Stimulated activated CD4-positive, alpha-beta T cell treated with anti-CD3 and anti-CD28 coated beads, Interleukin-15, amount 100 ng/mL, for 24 hours (primary cell): ENCODE measurements at regions not wholly inside any gene's neighbourhood (a gene's known extent, or its start where the extent isn't known, plus 50 kb on each side); places are given as distances from the start of the nearest gene placed in this dataset.
"Not testable (repeated sequence)": the region's sequence is repeated elsewhere in the genome, so short reads cannot be mapped to it uniquely, and the experiment has no call there.

ENCODE experiments used
- DNase-seq: peaks from one replicate; pipeline ENCODE4 v3.0.0-alpha.2; 2020

DNA sequence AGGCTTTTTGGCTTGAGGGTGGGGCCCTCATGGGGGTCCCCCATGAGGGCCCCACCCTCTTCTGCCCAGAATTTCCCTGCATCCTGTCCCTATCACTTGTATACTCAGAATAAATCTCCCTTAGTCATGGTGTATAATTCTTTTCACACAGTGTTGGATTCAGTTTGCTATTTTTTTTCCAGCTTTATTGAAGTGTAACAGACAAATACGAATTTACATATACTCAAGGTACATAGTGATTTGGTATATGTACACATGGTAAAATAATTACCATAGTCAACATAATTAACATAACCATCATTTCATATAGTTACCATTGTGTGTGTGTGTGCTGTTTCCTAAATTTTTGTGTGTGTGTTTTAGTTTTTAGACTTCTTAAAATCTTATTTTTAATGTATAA lies 289.4 kb downstream of the CNTNAP3B start:
- DNase-seq = not testable (repeated sequence)

- DNase-seq = not testable (repeated sequence)
These were observed 290.3 kb downstream of the CNTNAP3B start for GRCh38 chr9:41838953-41839352.

DNA sequence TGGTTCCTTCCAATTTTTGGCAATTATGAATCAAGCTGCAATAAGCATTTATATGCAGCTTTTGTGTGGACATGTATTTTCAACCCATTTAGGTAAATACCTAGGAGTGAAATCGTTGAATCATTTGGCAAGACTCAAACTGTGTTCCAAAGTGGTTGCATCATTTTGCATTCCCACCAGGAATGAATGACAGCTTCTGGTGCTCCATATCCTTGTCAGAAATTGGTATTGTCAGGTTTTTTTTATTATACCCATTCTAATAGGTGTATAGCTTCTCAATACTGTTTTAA lies 290.7 kb downstream of the CNTNAP3B start:
- DNase-seq = not testable (repeated sequence)

GRCh38 chr9:41837684-41838561 lies 291.3 kb downstream of the CNTNAP3B start:
- not testable (repeated sequence) for DNase-seq

- not testable (repeated sequence) for DNase-seq
These were observed 296.1 kb downstream of the CNTNAP3B start for GRCh38 chr9:41833108-41833507.

- not testable (repeated sequence) for DNase-seq
These were observed 304.5 kb downstream of the CNTNAP3B start for GRCh38 chr9:41824723-41825122.

GRCh38 chr9:41802706-41803105 lies 326.5 kb downstream of the CNTNAP3B start:
- DNase-seq = not testable (repeated sequence)

DNA sequence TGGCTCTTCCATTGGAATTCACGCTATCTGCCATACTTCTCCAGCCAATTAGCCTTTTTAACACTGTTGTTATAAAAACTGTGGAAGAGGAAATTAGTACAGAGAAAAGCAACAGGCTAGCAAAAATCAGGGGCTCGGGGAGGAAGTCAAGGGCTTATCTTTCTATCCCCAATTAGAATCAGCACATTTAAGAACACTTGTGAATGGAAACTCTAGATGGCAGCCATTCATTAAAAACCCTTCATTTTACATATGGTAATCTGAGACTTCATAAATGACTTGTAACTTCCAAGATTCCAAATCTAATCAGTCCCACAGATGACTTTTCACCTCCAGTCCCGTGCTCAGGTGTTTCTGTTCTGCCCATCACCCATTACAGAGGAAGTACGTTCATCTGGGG lies 330.5 kb downstream of the CNTNAP3B start:
- DNase-seq = not testable (repeated sequence)

DNA sequence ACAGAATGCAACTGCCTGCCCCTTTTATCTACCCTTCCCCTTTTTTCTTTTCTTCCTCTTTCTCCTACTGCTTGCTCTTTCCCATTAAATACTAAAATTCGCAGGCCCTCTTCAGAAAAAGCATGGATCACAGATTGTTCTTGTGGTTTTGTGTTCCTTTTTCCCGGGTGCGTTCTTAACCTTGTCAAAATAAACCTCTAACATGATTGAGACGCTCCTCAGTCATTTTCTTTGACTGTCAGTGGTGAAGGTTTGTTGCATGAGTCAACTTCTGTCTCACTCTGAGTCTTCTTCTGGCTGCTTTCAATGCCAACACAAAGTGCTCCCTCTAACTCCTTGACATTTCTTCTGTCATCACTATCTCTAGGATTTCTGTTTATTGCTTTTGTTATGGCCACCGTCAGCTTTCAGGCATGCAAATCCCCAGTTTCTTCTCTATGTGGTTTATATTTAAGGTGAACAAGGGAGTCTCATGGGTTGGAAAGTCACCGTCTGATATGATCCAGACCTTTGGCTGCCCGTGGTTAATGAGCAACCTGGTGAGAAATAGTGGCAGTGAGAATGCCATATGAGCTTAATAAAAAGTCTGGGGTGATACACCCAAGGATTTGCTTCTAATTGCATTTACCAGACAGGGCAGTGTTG lies 338.4 kb downstream of the CNTNAP3B start:
- DNase-seq = not testable (repeated sequence)

GRCh38 chr9:41790007-41790406 lies 339.2 kb downstream of the CNTNAP3B start:
- DNase-seq = not testable (repeated sequence)

- not testable (repeated sequence) for DNase-seq
These were observed 339.8 kb downstream of the CNTNAP3B start for GRCh38 chr9:41789387-41789786.

- DNase-seq = not testable (repeated sequence)
These were observed 341.3 kb downstream of the CNTNAP3B start for GRCh38 chr9:41787951-41788350.

GRCh38 chr9:41787270-41787669 lies 342.0 kb downstream of the CNTNAP3B start:
- not testable (repeated sequence) for DNase-seq

GRCh38 chr9:41784006-41784405 lies 345.2 kb downstream of the CNTNAP3B start:
- not testable (repeated sequence) for DNase-seq

DNA sequence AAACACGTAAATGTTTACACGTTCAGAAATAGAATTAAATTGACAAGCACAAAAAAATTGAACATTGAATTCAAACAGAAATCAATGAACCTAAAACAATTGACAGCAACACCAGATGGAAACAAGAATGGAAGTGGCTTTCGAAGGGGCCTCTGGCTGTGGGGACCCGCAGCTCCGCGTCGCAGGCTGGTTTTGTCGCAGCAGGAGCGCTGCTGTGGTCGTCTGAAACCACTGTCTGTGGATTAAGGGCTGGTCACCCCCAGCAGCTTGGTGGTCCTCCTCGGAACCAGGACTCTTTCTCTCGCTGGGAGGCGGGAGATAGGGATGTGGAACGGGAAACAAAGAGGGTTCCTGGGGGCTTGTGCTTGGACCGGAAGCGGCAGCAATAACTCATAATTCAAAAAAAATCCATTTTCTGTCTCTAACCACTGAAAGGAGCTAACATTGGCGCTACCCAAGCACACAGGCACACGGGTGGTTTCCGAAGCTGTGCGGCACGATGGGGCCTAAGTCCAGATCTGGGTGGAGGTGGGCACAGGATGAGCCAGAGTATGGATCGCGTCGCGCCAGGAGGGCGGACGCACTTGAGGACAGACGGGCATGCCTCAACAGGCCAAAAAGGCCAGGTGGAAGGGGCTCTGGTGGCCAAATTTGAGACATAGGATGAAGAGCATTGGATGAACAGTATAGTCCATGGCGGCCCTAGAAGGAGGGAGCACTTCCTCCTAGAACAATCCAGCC lies 346.0 kb downstream of the CNTNAP3B start:
- not testable (repeated sequence) for DNase-seq

DNA sequence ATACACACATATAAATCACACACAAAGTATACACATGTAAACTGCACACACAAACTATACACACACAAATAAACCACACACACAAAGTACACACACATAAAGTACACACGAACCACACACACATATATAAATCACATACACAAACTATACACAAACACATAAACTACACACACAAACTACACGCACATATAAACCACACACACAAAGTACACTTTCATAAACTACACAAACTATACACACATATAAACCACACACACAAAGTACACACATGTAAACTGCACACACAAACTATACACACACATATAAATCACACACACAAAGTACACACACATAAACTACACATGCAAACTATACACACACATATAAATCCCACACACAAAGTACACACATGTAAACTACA lies 347.3 kb downstream of the CNTNAP3B start:
- not testable (repeated sequence) for DNase-seq

DNA sequence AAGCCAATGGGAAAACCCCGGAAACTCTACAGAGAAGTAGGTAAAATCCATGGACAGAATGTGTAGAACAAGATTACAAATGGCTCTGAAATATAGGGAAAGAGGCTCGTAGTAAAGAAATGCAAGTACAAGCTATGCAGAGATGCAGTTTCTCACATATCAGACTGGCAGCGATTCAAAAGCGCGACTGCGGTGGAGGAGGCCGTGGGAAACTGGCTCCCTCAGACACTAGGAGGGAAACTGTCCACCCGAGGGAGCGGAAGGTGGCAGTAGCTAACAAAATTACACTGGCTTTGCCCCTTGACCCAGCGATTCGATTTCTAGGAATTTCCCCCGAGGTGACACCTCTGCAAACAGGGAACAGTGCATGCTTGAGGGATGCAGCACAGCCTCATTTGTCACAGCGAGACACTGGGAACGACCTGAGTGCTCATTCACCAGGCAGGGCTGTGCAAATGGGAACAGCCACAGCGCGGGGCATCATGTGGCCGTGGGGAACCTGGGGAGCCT lies 349.3 kb downstream of the CNTNAP3B start:
- not testable (repeated sequence) for DNase-seq

- DNase-seq = not testable (repeated sequence)
These were observed 350.0 kb downstream of the CNTNAP3B start for GRCh38 chr9:41779192-41779591.

DNA sequence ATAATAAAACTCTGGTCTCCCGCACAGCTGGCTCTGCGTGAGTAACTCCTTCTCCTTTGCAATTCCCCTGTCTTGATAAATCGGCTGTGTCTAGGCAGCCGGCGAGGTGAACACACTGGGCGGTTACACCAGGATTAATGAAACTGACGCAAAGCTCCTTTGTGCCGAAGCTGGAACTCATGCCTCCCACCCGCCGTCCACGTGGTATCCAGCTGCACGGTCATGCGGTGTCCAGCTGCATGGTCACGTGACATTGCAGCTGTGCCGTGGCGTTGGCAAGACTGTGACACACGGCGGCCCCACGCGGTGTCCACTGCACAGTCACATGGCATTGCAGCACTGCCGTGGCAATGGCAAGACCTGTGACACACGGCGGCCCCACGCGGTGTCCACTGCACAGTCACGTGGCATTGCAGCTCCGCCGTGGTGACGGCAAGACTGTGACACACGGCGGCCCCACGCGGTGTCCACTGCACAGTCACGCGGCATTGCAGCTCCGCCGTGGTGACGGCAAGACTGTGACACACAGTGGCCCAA lies 350.6 kb downstream of the CNTNAP3B start:
- not testable (repeated sequence) for DNase-seq

DNA sequence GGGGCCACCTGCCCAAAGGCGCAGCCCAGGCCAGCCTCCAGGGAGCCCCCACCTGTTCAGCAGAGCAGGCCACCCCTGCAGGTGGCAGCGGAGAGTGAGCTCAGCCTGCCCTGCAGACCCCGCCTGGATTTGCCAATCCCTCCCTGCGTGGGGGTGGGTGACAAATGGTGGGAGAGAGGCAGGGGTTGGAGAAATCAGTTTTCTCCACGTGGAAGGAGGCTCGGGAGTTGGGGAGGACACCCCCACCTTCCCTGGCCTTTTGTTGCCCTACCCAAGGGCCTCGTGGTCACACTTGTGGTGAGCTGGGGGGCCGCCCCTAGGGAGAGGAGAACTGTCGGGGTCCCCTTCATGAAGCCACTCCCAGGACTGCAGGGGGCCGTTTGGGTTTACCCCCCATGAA lies 351.7 kb downstream of the CNTNAP3B start:
- not testable (repeated sequence) for DNase-seq

DNA sequence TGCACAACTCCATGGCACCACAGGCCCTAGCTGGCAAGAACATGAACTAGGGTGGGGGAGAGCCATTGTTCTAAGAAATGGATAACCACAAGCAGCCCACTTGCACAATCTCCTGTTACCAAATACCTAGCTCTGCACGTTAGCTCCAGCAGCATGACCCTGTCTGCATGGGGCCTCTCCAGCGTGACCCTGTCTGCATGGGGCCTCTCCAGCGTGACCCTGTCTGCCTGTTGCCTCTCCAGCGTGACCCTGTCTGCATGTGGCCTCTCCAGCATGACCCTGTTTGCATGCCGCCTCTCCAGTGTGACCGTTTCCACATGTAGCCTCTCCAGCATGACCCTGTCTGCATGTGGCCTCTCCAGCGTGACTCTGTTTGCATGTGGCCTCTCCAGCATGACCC lies 356.7 kb downstream of the CNTNAP3B start:
- DNase-seq = not testable (repeated sequence)

- not testable (repeated sequence) for DNase-seq
These were observed 357.5 kb downstream of the CNTNAP3B start for GRCh38 chr9:41771693-41772092.

DNA sequence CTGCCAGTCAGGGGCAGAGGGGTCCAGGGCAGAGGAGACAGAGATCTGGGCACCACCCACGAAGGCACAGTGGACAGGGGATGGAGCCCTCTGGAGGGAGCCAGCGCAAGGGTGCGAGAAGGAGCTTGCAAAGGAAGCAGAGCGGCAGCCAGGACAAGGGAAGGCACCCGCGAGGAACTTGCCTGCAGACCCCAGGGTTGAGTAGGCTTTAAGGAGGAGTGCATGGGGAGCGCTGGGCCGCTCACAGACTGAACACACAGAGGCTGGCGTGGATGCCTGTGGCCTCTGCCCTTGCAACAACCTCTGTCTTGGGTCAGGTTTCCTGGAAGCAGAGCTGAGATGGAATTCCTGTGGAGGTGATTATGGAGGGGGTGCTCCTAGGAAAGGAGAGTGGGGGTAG lies 374.4 kb downstream of the CNTNAP3B start:
- not testable (repeated sequence) for DNase-seq
